Adrenal gland (tissue), 5 donors: ENCODE measurements at regions not wholly inside any gene's neighbourhood (a gene's known extent, or its start where the extent isn't known, plus 50 kb on each side); places are given as distances from the start of the nearest gene placed in this dataset.

Source experiments
- POLR2A ChIP-seq, 2 donors: fragments of 450-650 bp; IDR thresholded peaks; one replicate each; pipeline ENCODE4 v1.6.1; 2017; ENCODE audit warnings: antibody characterized with exemption in 2 of 2, mild to moderate bottlenecking in 2 of 2, moderate library complexity in 1 of 2
- TF ChIP-seq, protein P1 (sequence below), 6 experiments: fragments of 450-650 bp in 4 of 6; fragments of 200-600 bp in 2 of 6; sonication (generic) in 1 of 6; IDR thresholded peaks; 1 replicate in 5 of 6; 2 replicates in 1 of 6; pipeline versions ENCODE4 v1.5.1 to v1.8.0; 2016 to 2021; ENCODE audit warnings: antibody characterized with exemption in 6 of 6, mild to moderate bottlenecking in 2 of 6, moderate library complexity in 1 of 6
- donor health status: DM: no; HTN: no; CAD: no.

DNA sequence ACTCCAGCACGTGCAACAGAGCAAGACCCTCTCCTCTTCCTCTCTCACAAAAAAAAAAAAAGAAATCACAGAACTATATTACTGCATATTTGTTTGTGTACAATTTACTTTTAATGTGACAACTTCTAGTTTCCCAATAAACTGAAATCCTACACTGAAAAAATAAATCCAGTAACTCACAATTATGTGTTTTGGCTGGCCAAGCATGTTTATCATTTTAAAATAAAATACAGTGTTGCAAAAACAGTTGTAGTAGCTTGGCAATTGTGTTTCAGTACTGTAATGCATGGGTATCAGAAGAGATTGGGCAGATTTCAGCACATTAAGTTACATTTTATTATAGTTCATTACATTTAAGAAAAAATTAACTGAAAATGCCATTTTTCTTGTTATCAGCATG is 344.9 kb downstream of the ETS1 start:
- TF ChIP-seq, protein P1, sequence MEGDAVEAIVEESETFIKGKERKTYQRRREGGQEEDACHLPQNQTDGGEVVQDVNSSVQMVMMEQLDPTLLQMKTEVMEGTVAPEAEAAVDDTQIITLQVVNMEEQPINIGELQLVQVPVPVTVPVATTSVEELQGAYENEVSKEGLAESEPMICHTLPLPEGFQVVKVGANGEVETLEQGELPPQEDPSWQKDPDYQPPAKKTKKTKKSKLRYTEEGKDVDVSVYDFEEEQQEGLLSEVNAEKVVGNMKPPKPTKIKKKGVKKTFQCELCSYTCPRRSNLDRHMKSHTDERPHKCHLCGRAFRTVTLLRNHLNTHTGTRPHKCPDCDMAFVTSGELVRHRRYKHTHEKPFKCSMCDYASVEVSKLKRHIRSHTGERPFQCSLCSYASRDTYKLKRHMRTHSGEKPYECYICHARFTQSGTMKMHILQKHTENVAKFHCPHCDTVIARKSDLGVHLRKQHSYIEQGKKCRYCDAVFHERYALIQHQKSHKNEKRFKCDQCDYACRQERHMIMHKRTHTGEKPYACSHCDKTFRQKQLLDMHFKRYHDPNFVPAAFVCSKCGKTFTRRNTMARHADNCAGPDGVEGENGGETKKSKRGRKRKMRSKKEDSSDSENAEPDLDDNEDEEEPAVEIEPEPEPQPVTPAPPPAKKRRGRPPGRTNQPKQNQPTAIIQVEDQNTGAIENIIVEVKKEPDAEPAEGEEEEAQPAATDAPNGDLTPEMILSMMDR (IDR thresholded peaks at IDR 0.05) = no peak
- no peak for TF ChIP-seq POLR2A (IDR thresholded peaks at IDR 0.05)
